Activated CD8-positive, alpha-beta T cell treated with anti-CD3 and anti-CD28 coated beads for 36 hours (primary cell): ENCODE measurements at regions not wholly inside any gene's neighbourhood (a gene's known extent, or its start where the extent isn't known, plus 50 kb on each side); places are given as distances from the start of the nearest gene placed in this dataset.
"Not testable (repeated sequence)": the region's sequence is repeated elsewhere in the genome, so short reads cannot be mapped to it uniquely, and the experiment has no call there.

ENCODE experiments used
- ATAC-seq: fragments of 200-7000 bp; cut with Tn5 transposase; one replicate; pipeline ENCODE4 v1.10.0; 2021; ENCODE audit warnings: mild to moderate bottlenecking, moderate library complexity
- CTCF ChIA-PET: fragments of 350-600 bp; sonication (Branson Sonifier 250); formaldehyde crosslinking; loops from one replicate; lab custom pipeline; 2021; ENCODE audit warnings: antibody characterized with exemption; lab: Charles Lee
- POLR2A ChIA-PET: fragments of 350-600 bp; sonication (Branson Sonifier 250); formaldehyde crosslinking; loops from one replicate; lab custom pipeline; 2021; ENCODE audit warnings: antibody characterized with exemption; lab: Charles Lee
- DNase-seq: peaks from one replicate; pipeline ENCODE4 v3.0.0-alpha.2; 2020
- H3K27ac Mint-ChIP-seq: one replicate; pipeline ENCODE4 v1.8.0; 2021; ENCODE audit warnings: mild to moderate bottlenecking, mixed read lengths
- H3K27me3 Mint-ChIP-seq: one replicate; pipeline ENCODE4 v1.8.0; 2021; ENCODE audit warnings: mixed read lengths
- H3K36me3 Mint-ChIP-seq: one replicate; pipeline ENCODE4 v1.8.0; 2021; ENCODE audit warnings: low read depth, mixed read lengths
- H3K4me1 Mint-ChIP-seq: one replicate; pipeline ENCODE4 v1.8.0; 2021; ENCODE audit warnings: low read depth, mixed read lengths
- H3K4me3 Mint-ChIP-seq: one replicate; pipeline ENCODE4 v1.8.0; 2021; ENCODE audit warnings: mild to moderate bottlenecking, moderate library complexity, mixed read lengths
- H3K9me3 Mint-ChIP-seq: one replicate; pipeline ENCODE4 v1.8.0; 2021; ENCODE audit warnings: mixed read lengths
- intact Hi-C: fragments of 100-400 bp; cut with micrococcal nuclease; formaldehyde crosslinking; loops from one replicate; pipeline ENCODE4 v1.10.0; 2022
- TF ChIP-seq, protein P1 (sequence below): fragments of 200-600 bp; IDR thresholded peaks from one replicate; pipeline ENCODE4 v1.8.0; 2022; ENCODE audit warnings: antibody characterized with exemption, mild to moderate bottlenecking

DNA sequence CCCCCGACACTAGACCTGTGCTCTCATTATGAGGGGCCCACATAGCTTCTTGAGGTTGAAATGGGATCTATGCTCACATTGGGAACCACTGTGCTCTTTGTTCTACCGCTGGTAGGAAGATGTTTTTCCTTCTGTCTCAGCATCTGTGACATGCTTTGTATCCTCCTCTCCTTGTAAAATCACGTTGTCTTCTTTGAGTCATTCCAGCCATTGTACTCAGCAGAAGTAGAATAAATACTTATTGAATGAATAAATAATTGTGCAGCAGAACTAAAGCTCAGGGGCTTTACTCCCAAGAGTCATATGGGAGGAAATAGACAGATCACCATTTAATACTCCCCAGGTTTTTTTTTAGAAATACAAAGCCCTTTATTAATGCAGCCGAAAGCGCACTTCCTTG, 66.3 kb upstream of the EDEM3 start:
- H3K4me1 Mint-ChIP-seq, result peaks cover 9% of the 10 kb centered on the region
- peaks cover 12% of the 10 kb centered on the region for H3K36me3 Mint-ChIP-seq
- H3K9me3 Mint-ChIP-seq, result peaks cover 2% of the 10 kb centered on the region
- intact Hi-C loops, result no loop called here
- ChIA-PET CTCF (interaction anchor here (0.9 to 1.8 kb wide), 4 partner anchors 16 to 349 kb away, joined by 3 to 7 read pairs (median 5); no protein-coding TSS in a partner anchor), POLR2A (no interaction called here)
- no peak overlapping the region for H3K27ac Mint-ChIP-seq
- DNase-seq (no peak), ATAC-seq (no peak)
- no peak overlapping the region for H3K4me3 Mint-ChIP-seq
- H3K27me3 Mint-ChIP-seq, result no peaks in the 10 kb centered on the region
- TF ChIP-seq, protein P1, sequence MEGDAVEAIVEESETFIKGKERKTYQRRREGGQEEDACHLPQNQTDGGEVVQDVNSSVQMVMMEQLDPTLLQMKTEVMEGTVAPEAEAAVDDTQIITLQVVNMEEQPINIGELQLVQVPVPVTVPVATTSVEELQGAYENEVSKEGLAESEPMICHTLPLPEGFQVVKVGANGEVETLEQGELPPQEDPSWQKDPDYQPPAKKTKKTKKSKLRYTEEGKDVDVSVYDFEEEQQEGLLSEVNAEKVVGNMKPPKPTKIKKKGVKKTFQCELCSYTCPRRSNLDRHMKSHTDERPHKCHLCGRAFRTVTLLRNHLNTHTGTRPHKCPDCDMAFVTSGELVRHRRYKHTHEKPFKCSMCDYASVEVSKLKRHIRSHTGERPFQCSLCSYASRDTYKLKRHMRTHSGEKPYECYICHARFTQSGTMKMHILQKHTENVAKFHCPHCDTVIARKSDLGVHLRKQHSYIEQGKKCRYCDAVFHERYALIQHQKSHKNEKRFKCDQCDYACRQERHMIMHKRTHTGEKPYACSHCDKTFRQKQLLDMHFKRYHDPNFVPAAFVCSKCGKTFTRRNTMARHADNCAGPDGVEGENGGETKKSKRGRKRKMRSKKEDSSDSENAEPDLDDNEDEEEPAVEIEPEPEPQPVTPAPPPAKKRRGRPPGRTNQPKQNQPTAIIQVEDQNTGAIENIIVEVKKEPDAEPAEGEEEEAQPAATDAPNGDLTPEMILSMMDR, result no peak

DNA sequence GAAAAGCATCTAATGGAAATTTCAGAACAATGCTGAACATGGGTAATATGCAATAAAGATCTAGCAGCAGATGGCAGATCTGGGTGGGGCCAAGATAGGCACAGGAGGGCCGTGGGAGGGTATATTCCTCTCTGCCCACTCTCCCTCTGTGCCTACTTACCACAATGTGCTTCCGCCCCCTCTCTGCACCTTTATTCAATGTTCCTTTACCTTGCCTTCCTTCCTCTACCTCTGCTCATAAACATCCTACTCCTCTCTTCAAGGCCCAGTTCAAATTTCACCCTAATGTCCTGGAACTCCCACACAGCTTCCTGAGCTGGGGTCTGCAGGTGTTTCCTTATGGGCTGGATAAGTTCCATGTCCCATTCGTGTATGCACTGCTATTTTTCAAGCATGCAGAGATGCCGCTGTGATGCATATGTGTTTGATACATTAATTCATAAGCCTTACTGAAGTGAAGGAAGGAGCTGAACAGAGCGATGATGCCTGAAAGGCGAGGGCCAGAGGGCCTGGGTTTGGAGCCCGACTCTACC, 65.6 kb upstream of the EDEM3 start:
- ChIA-PET POLR2A (no interaction called here), CTCF (interaction anchor here (1.7 to 1.8 kb wide), 2 partner anchors 162 to 350 kb away, joined by 4 to 7 read pairs; no protein-coding TSS in a partner anchor)
- Mint-ChIP-seq H3K27ac (no peak overlapping the region), H3K27me3 (no peaks in the 10 kb centered on the region), H3K9me3 (peaks cover 2% of the 10 kb centered on the region), H3K4me3 (no peak overlapping the region), H3K36me3 (peaks cover 12% of the 10 kb centered on the region), H3K4me1 (peaks cover 5% of the 10 kb centered on the region)
- intact Hi-C loops, result no loop called here
- ATAC-seq, result no peak
- DNase-seq, result no peak
- TF ChIP-seq, protein P1, result no peak

DNA sequence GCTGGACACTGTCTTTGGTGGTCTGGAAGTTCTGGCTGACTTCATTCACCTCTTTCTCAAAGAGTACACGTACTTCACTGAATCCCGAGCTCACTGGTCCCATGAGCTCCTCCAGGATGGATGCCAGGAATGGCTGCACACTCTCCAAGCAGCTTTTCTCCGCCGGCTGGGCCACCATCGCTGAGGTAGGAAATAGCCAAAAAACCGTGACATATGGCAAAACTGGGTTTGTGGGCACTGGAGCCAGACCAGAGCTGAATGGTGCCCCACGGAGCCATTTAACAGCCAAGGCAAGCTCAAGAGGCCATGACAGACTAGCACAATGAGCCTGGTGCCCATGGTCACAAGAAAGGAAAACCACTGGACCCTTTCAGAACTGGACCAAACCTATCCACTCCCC, 64.0 kb upstream of the EDEM3 start:
- H3K9me3 Mint-ChIP-seq, result peaks cover 2% of the 10 kb centered on the region
- intact Hi-C loops, result no loop called here
- TF ChIP-seq, protein P1, result no peak
- no peak overlapping the region for H3K4me3 Mint-ChIP-seq
- no peak overlapping the region for H3K27ac Mint-ChIP-seq
- peaks cover 14% of the 10 kb centered on the region for H3K36me3 Mint-ChIP-seq
- CTCF ChIA-PET, result interaction anchor here (1.1 to 1.3 kb wide), 2 partner anchors 13 to 163 kb away, joined by 4 to 9 read pairs; no protein-coding TSS in a partner anchor
- no peaks in the 10 kb centered on the region for H3K27me3 Mint-ChIP-seq
- POLR2A ChIA-PET, result no interaction called here
- peaks cover 2% of the 10 kb centered on the region for H3K4me1 Mint-ChIP-seq
- DNase-seq, result no peak
- ATAC-seq, result no peak

DNA sequence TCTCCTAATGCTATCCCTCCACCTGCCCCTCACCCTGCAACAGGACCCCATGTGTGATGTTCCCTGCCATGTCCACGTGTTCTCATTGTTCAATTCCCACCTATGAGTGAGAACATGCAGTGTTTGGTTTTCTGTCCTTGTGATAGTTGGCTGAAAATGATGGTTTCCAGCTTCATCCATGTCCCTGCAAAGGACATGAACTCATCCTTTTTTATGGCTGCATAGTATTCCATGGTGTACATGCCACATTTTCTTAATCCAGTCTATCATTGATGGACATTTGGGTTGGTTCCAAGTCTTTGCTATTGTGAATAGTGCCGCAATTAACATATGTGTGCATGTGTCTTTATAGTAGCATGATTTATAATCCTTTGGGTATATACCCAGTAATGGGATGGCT, 62.3 kb upstream of the EDEM3 start:
- H3K27me3 Mint-ChIP-seq, DNase-seq, POLR2A ChIA-PET, H3K27ac Mint-ChIP-seq, H3K4me3 Mint-ChIP-seq, ATAC-seq, intact Hi-C loops, H3K9me3 Mint-ChIP-seq, H3K4me1 Mint-ChIP-seq: not testable (repeated sequence)
- H3K36me3 Mint-ChIP-seq, result peaks cover 14% of the 10 kb centered on the region
- CTCF ChIA-PET, result interaction anchor here (1.2 kb wide), 1 partner anchor 12 kb away, joined by 6 read pairs; no protein-coding TSS in a partner anchor

DNA sequence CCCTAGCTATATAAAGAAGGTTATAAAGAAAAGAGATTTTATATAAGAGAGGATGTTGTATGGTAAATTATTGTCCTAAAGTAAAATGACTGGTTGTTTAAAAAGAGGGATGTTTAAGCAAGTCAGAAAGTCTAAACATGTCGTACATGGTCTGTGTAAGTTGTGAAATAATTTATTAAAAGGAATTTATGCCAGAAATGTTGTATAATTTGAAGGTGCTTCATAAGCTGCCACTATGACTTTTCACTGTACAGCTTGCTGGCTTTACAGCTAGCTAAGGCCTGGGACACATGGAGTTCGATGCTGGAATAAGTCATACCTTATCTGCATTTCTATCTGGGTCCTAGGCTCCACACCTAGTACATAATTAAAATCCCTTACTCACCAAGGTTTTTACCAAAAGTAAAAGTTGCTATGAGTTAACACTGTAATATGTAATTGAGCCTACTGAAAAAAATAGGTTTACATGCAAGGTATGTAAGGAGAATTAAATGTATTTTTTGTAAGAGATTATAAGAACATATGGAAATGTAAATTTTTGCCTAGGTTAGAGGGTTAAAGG, 59.0 kb upstream of the EDEM3 start:
- intact Hi-C loops, result no loop called here
- ChIA-PET POLR2A (no interaction called here), CTCF (interaction anchor here (2.5 to 3.3 kb wide), 3 partner anchors 8 to 357 kb away, joined by 9 to 16 read pairs (median 16); no protein-coding TSS in a partner anchor)
- Mint-ChIP-seq H3K9me3 (peaks cover 2% of the 10 kb centered on the region), H3K4me1 (no peaks in the 10 kb centered on the region), H3K27ac (no peak overlapping the region), H3K4me3 (no peak overlapping the region), H3K27me3 (no peaks in the 10 kb centered on the region), H3K36me3 (peaks cover 13% of the 10 kb centered on the region)
- DNase-seq (no peak), ATAC-seq (no peak)
- TF ChIP-seq, protein P1, result no peak
